HG03432 (cell line): ENCODE measurements at regions not wholly inside any gene's neighbourhood (a gene's known extent, or its start where the extent isn't known, plus 50 kb on each side); places are given as distances from the start of the nearest gene placed in this dataset.
"Not testable (repeated sequence)": the region's sequence is repeated elsewhere in the genome, so short reads cannot be mapped to it uniquely, and the experiment has no call there.

ENCODE experiments used
- ATAC-seq: cut with Tn5 transposase; IDR thresholded peaks from one replicate; pipeline ENCODE4 v1.9.1; 2021; ENCODE audit warnings: mild to moderate bottlenecking, moderate library complexity; ENCODE audit not compliant: unreplicated experiment

DNA sequence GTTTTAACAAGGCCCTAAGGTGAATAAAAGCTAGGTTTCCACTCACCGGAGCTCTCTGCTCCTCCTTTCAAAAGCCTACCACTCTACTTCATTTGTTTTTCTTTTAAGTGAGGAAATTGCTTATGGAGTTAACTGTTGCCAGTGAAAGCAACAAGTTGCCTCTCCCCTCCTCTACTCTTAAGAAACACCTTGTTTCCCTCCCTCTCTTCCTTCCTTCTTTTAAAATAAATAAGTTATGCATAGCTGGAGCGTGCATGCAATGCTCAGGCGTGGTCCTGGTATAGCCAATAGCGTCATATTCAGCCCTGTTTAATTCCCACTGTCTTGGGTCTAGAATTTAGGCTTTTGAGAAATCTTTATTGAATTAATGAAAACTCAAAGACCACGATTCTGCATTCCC, 101.1 kb upstream of the IGF1R start:
- no peak for ATAC-seq

GRCh38 chr15:98547741-98548138, 100.6 kb upstream of the IGF1R start:
- ATAC-seq = no peak

- ATAC-seq = no peak
These were observed 100.0 kb upstream of the IGF1R start for GRCh38 chr15:98548139-98548971.

DNA sequence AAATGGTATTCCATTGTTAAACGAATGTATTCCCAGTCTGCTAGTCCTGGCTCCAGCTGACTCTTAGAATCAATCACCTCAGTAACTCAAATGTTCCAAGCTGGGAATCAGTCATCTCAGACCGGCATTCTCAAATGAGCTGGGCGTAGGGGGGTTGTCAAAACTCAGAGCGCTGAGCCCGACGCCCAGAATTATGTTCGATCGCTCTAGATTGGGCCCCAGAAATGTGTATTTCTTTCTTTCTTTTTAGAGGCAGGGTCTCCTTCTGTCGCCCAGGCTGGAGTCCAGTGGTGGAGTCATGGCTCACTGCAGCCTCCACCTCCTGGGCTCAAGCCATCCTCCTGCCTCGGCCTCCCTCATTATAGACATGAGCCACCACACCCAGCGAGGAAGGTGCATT, 99.3 kb upstream of the IGF1R start:
- ATAC-seq = no peak

GRCh38 chr15:98549741-98550140, 98.6 kb upstream of the IGF1R start:
- no peak for ATAC-seq

- ATAC-seq = not testable (repeated sequence)
These were observed 98.0 kb upstream of the IGF1R start for GRCh38 chr15:98550363-98550762.

DNA sequence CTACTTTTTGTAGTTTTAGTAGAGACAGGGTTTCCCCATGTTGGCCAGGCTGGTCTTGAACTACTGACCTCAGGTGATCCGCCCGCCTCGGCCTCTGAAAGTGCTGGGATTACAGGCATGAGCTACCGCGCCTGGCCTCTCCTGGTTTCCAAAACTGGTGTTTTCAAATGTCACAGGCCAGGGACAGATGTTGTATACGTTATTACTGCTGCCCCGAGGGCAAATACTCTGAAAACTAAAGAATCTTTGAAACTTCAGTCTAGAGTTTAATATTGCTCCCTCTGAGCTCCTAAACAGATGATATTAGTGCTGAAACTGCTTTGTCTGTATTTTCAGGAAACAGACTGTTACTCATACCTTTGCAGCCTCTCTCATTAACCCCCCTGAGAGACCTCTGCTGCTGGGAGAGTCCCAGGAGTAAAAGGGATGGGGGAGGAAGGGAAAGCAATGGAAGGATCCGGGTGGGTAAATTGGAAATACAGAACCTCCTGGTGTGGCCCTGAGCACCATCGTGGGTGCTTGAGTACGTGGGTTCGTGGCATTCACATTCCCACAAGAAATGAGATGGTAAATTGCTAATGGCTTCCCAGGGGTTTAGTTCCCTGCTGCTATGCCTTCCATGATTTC, 96.3 kb upstream of the IGF1R start:
- ATAC-seq = no peak

DNA sequence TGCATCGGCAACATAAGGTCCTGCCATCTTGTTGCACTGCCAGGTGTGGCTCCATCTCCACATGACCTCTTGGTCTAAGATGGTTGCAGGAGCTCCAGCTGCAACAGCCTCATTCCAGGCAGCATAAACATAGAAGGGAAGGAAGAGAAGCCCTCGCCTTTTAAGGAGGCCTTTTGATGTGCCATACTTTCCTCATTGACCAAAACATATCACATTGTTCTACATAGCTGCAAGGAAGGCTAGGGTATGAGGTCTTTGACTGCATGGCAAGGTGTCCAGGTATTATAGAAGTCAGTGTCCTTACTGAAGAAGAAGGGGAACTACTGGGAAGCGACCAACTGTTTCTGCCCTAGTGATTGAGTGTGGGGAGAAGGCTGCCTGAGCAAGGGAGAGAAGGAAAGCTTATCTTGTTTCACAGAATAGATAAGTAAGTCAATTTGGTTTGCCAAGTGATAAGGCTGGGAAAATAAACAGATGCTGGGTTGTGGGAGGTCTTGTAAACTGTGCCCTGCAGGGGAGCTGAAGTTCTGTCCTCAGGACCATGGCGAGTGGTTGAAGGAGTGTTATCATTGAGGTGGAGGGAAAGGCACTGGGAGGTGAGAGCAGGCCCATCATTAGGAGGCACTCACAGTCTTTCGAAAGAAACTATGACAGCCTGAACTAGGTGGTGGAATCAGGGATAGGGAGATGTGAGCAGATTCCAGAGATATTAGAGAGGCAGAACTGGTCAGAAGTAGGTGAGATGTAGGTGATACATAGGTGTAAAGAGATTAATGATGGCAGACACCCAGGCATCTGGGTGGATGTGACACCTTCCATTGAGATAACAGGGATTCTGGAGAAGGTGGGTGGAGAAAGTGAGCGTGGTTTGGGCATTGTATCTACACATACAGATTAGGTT, 93.8 kb upstream of the IGF1R start:
- ATAC-seq = no peak

- no peak for ATAC-seq
These were observed 93.2 kb upstream of the IGF1R start for GRCh38 chr15:98555173-98555515.

GRCh38 chr15:98556321-98556720, 92.0 kb upstream of the IGF1R start:
- ATAC-seq = no peak

DNA sequence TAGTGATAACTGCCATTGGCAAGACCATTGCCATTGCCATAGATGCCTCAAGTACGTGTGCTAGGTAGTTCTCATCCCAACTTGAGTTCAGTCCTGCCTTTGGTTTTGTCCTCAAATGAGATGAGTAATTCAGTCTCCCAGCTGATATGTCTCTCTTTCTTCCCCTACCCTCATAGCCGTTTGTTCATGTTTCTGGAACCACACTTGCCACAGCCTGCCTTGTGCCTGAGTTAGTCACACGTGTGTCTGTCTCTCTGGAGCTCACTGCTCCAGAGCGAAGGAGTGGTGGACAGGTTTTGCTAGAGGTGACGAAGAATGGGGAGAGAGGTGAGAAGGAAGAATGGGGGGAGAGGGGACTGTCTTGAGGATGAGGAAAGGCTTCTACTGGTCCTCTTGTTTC, 88.0 kb upstream of the IGF1R start:
- ATAC-seq = no peak

GRCh38 chr15:98561169-98561941, 87.0 kb upstream of the IGF1R start:
- no peak for ATAC-seq

DNA sequence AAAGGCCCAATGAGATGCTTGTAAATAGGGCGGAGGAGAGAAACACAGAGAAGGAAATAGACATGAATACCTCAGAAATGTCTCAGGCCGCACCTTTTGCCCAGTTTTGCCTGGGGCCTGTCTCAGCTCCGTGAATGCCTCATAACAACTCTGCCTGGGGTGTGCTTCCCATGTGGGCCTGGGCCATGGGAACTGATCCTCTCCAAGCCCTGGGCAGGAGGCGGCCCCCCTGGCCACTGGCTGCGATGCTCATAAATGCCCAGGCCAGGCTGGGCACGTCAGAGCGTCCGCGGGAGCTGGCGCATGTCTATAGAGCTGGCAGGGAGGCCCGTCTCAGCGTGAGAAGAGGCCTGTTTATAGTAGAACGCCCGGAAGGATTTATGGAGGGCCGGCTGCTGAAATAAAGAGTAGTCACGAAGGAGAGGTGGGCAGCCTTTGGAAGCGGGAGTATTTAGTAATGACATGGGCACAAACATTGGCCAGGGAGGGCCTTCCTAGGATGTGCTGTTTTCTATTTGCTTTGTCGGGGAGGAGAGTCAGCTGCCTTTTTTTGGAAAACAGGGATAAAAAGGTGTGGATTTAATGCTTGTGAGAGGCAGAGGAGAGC, 85.9 kb upstream of the IGF1R start:
- no peak for ATAC-seq

DNA sequence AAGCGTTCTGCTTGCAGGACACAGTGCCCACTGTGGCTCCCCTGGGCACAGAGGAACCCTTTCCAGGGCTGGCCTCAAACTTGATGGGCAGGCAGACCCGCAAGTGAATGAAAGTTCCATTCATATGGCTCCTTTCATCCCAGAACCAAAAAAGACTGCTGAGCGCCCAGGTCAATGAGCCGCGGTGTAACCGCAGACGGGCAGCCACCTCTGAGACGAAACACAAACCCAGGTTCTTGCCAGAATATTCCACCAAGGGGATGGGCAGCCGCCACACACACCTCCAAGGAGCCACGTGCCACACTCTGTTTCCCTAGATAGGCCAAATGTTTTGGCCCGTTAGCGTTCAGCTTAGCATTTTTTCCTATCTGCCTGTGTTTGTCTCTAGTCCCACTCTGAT, 82.8 kb upstream of the IGF1R start:
- no peak for ATAC-seq

- no peak for ATAC-seq
These were observed 80.4 kb upstream of the IGF1R start for GRCh38 chr15:98567951-98568350.

DNA sequence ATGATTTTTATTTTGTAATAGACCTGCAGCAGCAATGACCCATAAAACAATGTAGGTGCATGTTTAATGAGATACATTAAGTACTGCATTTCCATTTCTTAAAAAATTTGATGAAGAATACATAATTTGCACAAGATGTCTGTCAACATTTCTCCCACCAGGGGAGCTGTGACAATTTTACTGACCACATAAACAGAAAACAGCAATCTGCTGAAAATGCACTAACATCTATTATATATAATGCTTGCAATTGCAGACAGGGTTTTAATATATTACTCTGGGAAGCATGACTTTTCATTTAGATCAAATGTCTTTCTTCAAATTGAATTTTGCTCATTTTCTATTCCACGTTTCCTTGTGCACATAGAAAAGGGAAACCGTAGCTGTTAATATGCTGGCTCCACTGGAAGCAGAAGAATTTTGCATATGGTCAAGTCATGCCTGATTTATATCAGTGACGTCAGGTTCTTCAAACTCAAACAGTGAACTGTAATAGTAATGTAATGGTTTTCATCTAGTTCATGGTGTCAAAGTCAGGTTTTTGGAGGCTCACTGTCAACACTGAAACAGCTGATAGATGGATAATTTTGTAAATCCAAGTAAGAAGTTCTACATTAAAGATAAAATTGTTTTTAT, 79.8 kb upstream of the IGF1R start:
- ATAC-seq = no peak

GRCh38 chr15:98570119-98570518, 78.2 kb upstream of the IGF1R start:
- no peak for ATAC-seq

GRCh38 chr15:98580572-98580971, 67.8 kb upstream of the IGF1R start:
- no peak for ATAC-seq

DNA sequence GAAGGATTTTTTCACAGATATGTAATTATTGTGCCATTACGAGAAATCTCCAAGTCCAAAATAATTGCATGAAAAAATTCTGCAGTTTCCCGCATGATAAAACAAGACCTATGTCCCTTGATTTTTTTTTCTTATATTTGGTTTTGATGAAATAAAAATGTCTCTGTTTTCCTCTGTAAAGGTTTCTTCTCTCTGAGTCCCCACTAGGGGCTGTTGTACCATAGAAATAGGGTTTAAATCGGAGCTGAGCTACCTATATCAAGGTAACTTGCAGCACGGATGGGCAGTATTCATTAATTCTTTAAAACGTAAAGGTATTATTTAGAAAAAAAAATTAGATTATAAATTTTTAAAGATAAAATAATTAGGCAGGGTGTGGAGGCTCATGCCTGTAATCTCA, 66.6 kb upstream of the IGF1R start:
- no peak for ATAC-seq

DNA sequence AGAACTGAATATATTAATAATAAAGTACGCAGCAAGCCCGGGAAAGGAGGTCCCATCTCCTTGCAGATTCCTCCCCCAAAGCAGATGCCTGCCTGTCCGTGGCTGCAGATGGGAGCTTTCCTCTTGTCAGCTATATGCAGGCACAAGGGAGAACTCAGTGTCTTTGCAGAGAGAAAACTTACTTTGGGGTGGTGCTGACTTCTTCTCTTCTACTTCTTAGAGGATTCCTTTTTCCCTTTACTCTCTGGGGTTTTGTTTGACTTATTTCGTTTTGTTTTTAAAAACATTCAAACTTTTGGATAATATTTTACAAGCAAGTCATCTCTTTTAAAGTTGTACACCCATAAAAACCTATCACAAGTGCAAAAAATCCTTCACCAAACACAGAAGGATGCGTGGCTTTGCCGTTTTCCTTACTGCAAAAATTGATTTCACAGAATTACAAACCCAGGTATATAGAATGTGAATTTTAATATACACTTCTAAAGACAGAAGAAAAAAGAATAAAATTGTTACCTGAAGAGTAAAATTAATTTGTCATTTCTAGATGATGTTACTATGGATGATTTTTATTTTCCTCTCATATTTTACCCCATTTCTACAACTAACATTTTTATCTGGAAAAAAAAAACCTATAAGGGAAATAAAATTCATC, 65.3 kb upstream of the IGF1R start:
- no peak for ATAC-seq
